ENCODE measurements at regions not wholly inside any gene's neighbourhood (a gene's known extent, or its start where the extent isn't known, plus 50 kb on each side); places are given as distances from the start of the nearest gene placed in this dataset.

GRCh38 chr12:114263056-114263805 lies 142.7 kb downstream of the TBX5 start:
- Histone ChIP-seq H3K9me2 (ENCODE audit: insufficient read depth, low read length) (no peaks in the 10 kb centered on the region), H4K20me1 (ENCODE audit: insufficient read depth, low read length) (no peaks in the 10 kb centered on the region), H3K27ac (ENCODE audit: low read depth, low read length, poor library complexity, severe bottlenecking) (no peak overlapping the region), H3K4me3 (ENCODE audit: low read depth, low read length, poor library complexity, severe bottlenecking) (no peak overlapping the region), H3K79me2 (ENCODE audit: insufficient read depth, low read depth, low read length) (no peaks in the 10 kb centered on the region), H3K4me2 (ENCODE audit: low read length) (no peak overlapping the region), H3K36me3 (ENCODE audit: insufficient read depth, low read length) (no peaks in the 10 kb centered on the region), H2AFZ (ENCODE audit: low read length) (no peak overlapping the region), H3K9me3 (ENCODE audit: low read length) (no peaks in the 10 kb centered on the region), H3K4me1 (ENCODE audit: insufficient read depth, low read length, poor library complexity, severe bottlenecking) (no peaks in the 10 kb centered on the region)
- CTCF ChIA-PET (ENCODE audit: unreplicated experiment): no interaction called here
- POLR2A ChIA-PET: no interaction called here
- DNase-seq (ENCODE audit: low spot score): no peak
- TF ChIP-seq CTCF (conservative IDR thresholded peaks at IDR 0.05; ENCODE audit: low read length) (no peak), EZH2phosphoT487 (IDR thresholded peaks at IDR 0.05; ENCODE audit: borderline replicate concordance, low read depth, low read length) (no peak)
- BruUV-seq (replicated peaks): no TSS peak
- intact Hi-C loops (cut with micrococcal nuclease; ENCODE audit: unreplicated experiment): no loop called here

- CTCF ChIA-PET (ENCODE audit: unreplicated experiment): no interaction called here
- TF ChIP-seq CTCF (conservative IDR thresholded peaks at IDR 0.05; ENCODE audit: low read length) (no peak), EZH2phosphoT487 (IDR thresholded peaks at IDR 0.05; ENCODE audit: borderline replicate concordance, low read depth, low read length) (no peak)
- BruUV-seq (replicated peaks): no TSS peak
Observed at GRCh38 chr12:114257687-114258086, 148.3 kb downstream of the TBX5 start.

GRCh38 chr12:114254998-114255397 lies 150.9 kb downstream of the TBX5 start:
- no peaks in the 10 kb centered on the region for H3K9me2 ChIP-seq (ENCODE audit: insufficient read depth, low read length)
- H3K9me3 ChIP-seq (ENCODE audit: low read length): no peaks in the 10 kb centered on the region
- intact Hi-C loops (cut with micrococcal nuclease; ENCODE audit: unreplicated experiment): no loop called here
- no peaks in the 10 kb centered on the region for H3K4me1 ChIP-seq (ENCODE audit: insufficient read depth, low read length, poor library complexity, severe bottlenecking)
- H3K36me3 ChIP-seq (ENCODE audit: insufficient read depth, low read length): no peaks in the 10 kb centered on the region
- TF ChIP-seq EZH2phosphoT487 (IDR thresholded peaks at IDR 0.05; ENCODE audit: borderline replicate concordance, low read depth, low read length): no peak
- no peak for TF ChIP-seq CTCF (conservative IDR thresholded peaks at IDR 0.05; ENCODE audit: low read length)
- ChIA-PET POLR2A (no interaction called here), CTCF (ENCODE audit: unreplicated experiment) (no interaction called here)
- H3K27ac ChIP-seq (ENCODE audit: low read depth, low read length, poor library complexity, severe bottlenecking): no peak overlapping the region
- H4K20me1 ChIP-seq (ENCODE audit: insufficient read depth, low read length): no peaks in the 10 kb centered on the region
- no peaks in the 10 kb centered on the region for H3K79me2 ChIP-seq (ENCODE audit: insufficient read depth, low read depth, low read length)
- peak; percentile 24 for DNase-seq (ENCODE audit: low spot score)
- H3K4me2 ChIP-seq (ENCODE audit: low read length): no peak overlapping the region
- BruUV-seq (replicated peaks): no TSS peak
- H2AFZ ChIP-seq (ENCODE audit: low read length): 0 out of 2 replicates have a peak overlapping the region, but pooled peaks have one; percentile 55
- H3K4me3 ChIP-seq (ENCODE audit: low read depth, low read length, poor library complexity, severe bottlenecking): no peak overlapping the region

More at GRCh38 chr12:114257687-114258086, 148.3 kb downstream of the TBX5 start:
- no peak for DNase-seq (ENCODE audit: low spot score)
- Histone ChIP-seq H3K9me3 (ENCODE audit: low read length) (no peaks in the 10 kb centered on the region), H2AFZ (ENCODE audit: low read length) (no peak overlapping the region), H3K36me3 (ENCODE audit: insufficient read depth, low read length) (no peaks in the 10 kb centered on the region), H3K4me1 (ENCODE audit: insufficient read depth, low read length, poor library complexity, severe bottlenecking) (no peaks in the 10 kb centered on the region), H4K20me1 (ENCODE audit: insufficient read depth, low read length) (no peaks in the 10 kb centered on the region), H3K9me2 (ENCODE audit: insufficient read depth, low read length) (no peaks in the 10 kb centered on the region), H3K4me3 (ENCODE audit: low read depth, low read length, poor library complexity, severe bottlenecking) (no peak overlapping the region), H3K79me2 (ENCODE audit: insufficient read depth, low read depth, low read length) (no peaks in the 10 kb centered on the region), H3K4me2 (ENCODE audit: low read length) (no peak overlapping the region), H3K27ac (ENCODE audit: low read depth, low read length, poor library complexity, severe bottlenecking) (no peak overlapping the region)
- POLR2A ChIA-PET: no interaction called here
- intact Hi-C loops (cut with micrococcal nuclease; ENCODE audit: unreplicated experiment): no loop called here

Measured in OCI-LY7 (cell line).